Ishikawa (cell line): ENCODE measurements at regions not wholly inside any gene's neighbourhood (a gene's known extent, or its start where the extent isn't known, plus 50 kb on each side); places are given as distances from the start of the nearest gene placed in this dataset.

Experiments
- CEBPB ChIP-seq: IDR thresholded peaks from 2 replicates; pipeline ENCODE4 v1.6.1; 2012
- EGR1 ChIP-seq: IDR thresholded peaks from 2 replicates; pipeline ENCODE4 v1.6.1; 2012
- EP300 ChIP-seq: IDR thresholded peaks from 2 replicates; pipeline ENCODE4 v1.6.1; 2012; ENCODE audit warnings: borderline replicate concordance
- NFIC ChIP-seq: IDR thresholded peaks from 2 replicates; pipeline ENCODE4 v1.6.1; 2012
- RAD21 ChIP-seq: IDR thresholded peaks from 2 replicates; pipeline ENCODE4 v1.6.1; 2012; ENCODE audit warnings: low read depth
- TAF1 ChIP-seq: IDR thresholded peaks from 2 replicates; pipeline ENCODE4 v1.6.1; 2012; ENCODE audit warnings: low read depth, mild to moderate bottlenecking
- TCF12 ChIP-seq: IDR thresholded peaks from 2 replicates; pipeline ENCODE4 v1.6.1; 2012; ENCODE audit warnings: low read depth
- YY1 ChIP-seq: IDR thresholded peaks from 2 replicates; pipeline ENCODE4 v1.6.1; 2012; ENCODE audit warnings: low read depth
- ZBTB7A ChIP-seq: IDR thresholded peaks from 2 replicates; pipeline ENCODE4 v1.6.1; 2012; ENCODE audit warnings: low read depth
- TF ChIP-seq, protein P1 (sequence below): IDR thresholded peaks from 2 replicates; pipeline ENCODE4 v1.6.1; 2012
- TF ChIP-seq, protein P2 (sequence below): IDR thresholded peaks from 2 replicates; pipeline ENCODE4 v1.6.1; 2012; ENCODE audit warnings: low read depth, mild to moderate bottlenecking

DNA sequence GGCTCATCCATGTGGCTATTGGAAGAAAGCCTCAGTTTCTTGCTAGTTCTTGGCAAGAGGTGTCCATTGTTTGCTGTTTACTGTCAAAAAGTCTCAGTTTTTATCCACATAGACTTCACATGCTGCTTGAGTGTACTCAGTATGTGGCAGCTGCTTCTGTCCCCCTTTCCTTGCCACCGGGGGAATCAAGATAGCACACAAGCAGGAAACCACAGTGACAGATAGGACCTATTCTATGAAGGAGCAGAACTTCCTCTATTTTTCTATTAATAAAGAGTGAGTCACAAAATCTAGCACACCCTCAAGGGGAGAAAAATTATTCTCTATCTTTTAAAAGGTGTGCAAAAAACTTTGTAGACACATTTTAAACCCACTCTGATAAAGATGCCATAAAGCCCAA, 121.4 kb upstream of the GMNC start:
- TF ChIP-seq TCF12 (no peak), RAD21 (no peak), EP300 (no peak), YY1 (no peak), NFIC (no peak), ZBTB7A (no peak), CEBPB (no peak), TAF1 (no peak), EGR1 (no peak)
- TF ChIP-seq, protein P1, sequence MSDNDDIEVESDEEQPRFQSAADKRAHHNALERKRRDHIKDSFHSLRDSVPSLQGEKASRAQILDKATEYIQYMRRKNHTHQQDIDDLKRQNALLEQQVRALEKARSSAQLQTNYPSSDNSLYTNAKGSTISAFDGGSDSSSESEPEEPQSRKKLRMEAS, result no peak
- TF ChIP-seq, protein P2, sequence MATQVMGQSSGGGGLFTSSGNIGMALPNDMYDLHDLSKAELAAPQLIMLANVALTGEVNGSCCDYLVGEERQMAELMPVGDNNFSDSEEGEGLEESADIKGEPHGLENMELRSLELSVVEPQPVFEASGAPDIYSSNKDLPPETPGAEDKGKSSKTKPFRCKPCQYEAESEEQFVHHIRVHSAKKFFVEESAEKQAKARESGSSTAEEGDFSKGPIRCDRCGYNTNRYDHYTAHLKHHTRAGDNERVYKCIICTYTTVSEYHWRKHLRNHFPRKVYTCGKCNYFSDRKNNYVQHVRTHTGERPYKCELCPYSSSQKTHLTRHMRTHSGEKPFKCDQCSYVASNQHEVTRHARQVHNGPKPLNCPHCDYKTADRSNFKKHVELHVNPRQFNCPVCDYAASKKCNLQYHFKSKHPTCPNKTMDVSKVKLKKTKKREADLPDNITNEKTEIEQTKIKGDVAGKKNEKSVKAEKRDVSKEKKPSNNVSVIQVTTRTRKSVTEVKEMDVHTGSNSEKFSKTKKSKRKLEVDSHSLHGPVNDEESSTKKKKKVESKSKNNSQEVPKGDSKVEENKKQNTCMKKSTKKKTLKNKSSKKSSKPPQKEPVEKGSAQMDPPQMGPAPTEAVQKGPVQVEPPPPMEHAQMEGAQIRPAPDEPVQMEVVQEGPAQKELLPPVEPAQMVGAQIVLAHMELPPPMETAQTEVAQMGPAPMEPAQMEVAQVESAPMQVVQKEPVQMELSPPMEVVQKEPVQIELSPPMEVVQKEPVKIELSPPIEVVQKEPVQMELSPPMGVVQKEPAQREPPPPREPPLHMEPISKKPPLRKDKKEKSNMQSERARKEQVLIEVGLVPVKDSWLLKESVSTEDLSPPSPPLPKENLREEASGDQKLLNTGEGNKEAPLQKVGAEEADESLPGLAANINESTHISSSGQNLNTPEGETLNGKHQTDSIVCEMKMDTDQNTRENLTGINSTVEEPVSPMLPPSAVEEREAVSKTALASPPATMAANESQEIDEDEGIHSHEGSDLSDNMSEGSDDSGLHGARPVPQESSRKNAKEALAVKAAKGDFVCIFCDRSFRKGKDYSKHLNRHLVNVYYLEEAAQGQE, result no peak
